HG03103 (cell line): ENCODE measurements at regions not wholly inside any gene's neighbourhood (a gene's known extent, or its start where the extent isn't known, plus 50 kb on each side); places are given as distances from the start of the nearest gene placed in this dataset.

Source experiments
- ATAC-seq: cut with Tn5 transposase; IDR thresholded peaks from one replicate; pipeline ENCODE4 v1.9.1; 2021; ENCODE audit warnings: low read depth; ENCODE audit not compliant: unreplicated experiment

DNA sequence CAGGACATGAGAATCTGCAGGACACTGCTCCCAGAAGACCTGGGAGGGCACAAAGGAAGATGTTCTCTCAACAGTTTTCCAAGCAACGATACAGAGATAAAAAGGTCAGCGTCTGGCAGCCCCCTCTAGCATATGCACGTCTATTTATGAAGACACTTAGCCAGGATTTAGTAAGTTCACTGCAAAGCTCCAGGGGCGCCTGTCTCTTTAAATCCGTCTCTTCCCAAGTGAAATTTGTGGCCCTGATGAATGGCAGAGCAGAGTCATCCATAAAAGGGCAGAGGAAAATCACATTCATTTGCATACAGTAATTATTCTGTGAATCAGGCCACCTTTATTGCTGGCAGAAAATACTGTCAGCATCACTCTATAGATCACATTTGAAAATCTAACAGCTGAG is 390.9 kb upstream of the SMIM21 start:
- ATAC-seq: no peak

DNA sequence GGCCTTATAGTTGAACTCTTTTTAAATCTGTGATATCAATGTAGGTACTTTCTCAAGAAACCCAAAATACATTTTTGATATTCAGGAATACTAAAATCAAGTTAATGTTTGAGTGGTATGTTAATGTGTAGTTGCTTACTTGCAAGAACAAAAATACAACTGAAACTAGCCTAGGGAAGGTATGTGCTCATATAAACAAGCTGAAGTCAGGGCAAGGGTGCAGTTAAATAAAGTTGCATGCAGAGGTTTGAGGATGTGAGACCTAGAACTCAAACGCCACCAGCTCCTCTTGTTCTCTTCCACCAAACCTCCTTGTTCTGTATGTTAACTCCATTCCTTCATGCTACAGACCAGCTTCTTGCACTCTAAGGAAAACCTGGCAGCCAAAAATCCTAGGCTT is 388.3 kb upstream of the SMIM21 start:
- no peak for ATAC-seq

DNA sequence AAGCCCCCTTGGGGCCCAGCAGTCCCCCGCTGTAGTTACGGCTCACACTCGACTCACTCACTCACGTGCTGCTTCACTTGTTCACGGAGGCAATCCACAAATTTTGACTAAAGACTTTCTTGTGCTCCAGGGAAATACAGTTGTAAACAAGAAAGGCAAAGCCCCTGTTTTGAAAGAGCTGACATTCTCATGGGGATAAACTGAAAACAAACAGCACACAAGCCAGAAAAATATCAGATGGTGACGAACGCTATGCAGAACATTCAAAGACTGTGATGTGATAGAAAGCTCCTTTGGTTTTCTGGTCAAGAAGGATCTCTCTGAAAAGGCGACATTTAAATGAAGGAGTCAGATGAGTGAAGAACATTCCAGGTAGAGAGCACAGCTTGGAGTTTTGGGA is 385.3 kb upstream of the SMIM21 start:
- no peak for ATAC-seq

DNA sequence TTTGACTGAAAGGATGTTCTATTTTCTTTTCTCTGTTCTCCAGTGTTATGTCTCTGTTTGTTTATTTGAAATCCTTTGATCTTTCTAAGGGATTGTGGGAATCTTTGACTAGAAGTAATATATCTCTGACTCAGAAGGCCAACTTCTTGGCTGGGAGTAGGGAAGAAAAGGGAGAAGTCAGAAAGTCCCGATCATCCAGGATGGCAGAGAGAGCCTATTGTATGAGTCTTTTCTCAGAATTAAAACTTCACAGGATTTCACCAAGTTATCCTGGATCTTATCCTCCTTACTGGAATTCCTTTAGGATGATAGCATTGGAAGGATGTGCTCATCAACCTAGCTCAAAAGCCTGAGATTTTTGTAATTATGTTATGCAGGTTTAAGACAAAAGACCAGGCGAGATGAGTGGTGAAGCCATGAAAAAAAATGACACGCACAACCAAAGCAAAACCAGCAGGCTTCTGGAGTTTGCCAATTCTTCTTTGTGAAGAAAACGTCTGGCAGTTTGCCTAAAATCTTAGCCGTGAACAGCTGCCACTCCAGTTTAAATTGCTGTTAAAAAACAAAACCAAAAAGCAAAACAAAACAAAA is 383.6 kb upstream of the SMIM21 start:
- no peak for ATAC-seq

DNA sequence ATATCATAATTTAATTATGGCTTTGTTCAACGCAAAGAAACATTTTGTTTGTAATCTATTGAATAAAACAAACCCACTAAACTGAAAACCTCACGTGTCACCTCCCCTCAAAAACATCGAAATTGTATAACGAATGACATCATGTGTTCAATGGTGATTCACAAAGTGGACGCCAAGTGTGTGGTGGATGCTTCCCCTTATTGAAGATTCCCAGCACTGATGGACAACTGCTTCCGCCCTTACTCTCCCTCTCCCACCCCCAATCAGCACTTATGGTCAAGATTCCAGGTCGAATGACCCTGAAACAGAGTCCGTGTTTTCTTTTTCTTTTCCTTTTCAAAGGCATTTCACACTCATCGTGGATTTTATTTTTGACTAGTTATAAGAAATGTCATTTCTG is 383.0 kb upstream of the SMIM21 start:
- no peak for ATAC-seq

DNA sequence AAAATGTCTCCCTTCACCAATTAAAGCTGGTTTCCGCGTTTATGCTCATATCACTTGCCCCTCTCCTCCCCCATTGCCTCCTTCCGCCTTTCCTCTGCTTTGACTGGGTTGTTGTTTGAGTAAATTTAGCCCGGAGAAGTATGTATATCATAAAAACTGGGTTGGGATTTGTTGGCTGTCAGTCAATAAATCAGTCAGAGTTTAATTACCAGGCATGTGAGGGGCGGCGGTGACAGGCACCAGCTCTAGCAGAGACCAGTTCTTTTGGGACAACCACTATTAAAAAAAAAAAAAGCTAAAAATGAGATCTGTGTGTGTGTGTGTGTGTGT is 382.4 kb upstream of the SMIM21 start:
- no peak for ATAC-seq

DNA sequence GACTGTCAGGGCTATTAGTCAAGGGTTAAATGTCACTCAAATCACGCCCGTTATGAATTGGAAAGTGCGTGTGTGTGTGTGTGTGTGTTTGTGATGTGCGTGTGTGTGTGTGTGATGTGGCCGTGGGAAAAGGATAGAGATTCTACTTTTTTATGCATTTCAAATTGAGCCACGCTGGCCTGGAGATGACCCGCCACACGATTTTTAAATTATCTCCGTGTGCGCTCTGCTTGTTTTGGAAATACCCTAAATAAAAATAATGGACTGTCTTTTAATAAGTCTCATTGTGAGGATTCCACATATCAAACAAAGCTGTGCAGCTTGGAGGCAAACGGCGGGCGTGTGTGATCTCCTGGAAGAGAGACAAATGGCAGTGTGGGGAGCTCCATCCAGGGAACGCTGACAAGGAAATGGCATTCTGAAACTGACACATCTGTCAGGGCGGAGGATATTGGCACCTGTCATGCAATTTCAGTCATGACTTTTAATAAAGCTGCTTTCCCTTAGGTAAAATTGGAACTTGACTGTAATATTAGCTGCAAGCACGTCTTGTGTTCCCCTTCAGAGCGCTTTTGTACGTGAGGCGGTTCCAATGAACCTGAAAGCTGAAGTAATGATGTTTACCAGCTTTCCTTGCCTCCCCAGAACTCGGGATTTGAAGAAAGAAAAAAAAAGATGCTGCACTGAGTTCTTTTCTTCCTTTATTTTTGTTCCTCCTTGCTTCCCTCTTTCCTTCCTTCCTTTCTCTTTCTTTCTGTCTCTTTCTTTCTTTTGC is 381.8 kb upstream of the SMIM21 start:
- no peak for ATAC-seq

DNA sequence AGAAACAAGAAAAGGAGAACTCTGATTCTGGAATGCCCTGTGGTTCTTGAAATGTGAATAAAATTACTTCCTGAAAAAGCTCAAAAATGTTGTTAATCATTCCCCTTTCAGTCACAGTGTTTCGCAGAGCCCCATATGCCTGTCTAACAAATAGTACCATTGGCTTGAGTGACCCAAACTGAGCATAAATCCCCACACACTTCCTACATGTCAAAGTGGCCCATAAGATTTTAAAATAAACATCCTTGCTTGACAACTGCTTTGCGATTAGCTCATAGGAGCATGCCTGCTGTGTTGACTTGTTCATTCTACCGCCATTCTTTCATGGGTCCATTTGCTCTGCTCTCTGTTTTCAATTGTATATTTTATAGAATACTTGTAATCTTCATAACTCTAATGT is 377.8 kb upstream of the SMIM21 start:
- no peak for ATAC-seq

DNA sequence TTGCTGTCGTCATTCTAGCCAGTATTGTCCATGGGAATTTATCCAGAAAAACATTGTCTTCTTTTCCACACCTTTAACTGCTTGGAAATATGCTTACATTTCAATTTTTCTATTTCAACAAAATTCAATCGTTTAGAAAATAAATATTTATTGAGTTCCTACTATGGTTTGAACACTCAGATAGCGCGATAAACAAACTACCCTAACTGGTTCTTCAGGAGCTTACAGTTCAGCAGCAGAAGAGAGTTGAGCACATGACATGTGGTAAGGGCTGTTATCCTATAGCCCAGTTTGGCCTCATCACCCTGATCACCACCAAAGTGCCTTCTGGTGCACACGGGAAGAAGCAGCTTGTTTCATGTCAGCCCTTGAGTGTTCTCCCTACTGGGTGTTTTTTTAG is 375.2 kb upstream of the SMIM21 start:
- no peak for ATAC-seq

DNA sequence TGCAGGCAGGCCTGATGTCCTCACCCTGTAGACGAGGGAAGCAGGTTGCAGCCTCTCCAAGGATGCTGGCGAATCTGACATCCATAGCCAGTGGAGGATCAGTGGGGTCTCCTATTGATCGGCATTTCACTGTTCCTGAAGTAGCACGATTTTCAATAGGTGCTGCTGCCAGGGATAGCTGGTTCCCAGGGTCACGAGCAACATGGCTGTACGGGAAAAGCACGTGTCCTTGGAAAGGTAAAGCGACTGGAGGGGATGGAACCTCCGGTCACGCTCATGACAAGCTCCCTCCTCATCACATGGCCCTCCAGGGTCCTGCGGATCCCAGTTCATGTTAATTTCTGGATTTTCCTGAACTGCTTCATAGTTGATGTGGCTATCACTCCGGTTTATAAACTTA is 373.7 kb upstream of the SMIM21 start:
- ATAC-seq: no peak

DNA sequence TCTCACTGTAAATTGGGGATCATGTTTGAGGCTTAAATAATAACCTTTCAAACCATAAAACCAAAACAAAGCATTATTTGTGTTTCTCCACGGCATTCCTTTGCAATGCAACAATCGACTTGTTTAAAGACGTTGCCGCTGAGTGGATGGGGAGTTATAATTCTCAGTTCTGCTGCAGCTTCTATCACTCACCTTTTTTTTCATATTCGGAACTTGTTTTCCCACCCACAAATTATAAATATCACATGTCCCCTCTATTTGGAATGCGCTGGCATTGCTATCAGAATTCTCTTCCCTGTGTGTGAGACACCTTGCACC is 372.8 kb upstream of the SMIM21 start:
- no peak for ATAC-seq

DNA sequence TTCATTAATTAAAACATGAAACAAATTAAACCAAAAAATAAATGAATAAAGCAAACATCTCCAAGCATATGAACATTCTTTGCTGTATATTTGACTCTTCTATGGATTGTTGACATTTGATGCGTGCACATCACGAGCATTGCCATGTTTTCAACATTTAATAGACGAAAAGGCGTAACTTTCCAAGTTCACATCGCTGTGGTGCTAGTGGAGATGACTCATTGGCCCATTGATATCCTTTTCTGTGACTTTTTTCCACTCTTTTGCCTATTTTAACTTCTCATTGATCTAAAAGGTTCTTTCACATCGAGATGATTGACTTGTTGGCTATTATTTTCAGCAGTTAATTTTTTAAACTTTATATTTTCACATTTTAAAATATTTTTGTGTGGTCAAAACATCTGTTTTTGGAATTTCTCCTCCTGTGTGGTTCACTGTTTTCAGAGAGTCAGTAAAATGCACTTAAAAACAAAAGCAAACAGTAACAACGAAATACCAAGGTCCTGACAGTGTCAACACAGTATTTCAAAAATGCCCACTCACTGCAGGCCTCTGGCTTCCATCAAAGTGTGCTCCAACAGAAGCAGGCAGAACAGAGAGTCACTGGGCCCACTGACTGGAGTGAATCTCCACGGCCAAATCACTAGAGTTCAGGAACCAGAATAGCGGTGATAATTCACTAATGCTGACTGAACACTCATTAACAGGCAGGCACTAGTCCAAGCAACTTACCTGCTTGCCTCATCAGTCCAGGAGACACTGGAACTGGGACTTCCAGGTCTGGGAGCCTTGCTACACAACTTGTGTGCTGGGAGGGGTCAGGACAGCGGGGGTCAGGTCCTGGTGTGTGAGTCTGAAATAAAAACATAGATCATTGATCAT is 372.2 kb upstream of the SMIM21 start:
- no peak for ATAC-seq

DNA sequence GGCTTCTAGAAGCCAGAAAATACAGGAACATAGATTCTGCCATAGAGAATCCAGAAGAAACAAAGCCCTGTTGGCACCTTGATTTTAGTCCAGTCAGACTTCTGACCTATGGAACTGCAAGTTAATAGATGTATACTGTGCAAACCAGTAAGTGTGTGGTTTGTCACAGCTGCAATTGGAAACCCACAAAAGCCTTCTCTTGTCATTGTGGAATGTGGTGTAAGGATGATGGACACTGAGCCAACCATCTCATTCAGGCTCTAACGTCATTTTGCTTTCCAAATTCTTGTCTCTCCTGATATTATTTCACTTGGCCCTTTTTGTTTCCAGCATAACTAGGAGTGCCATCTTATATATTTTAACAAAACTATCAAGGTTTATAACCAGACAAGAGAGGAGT is 369.5 kb upstream of the SMIM21 start:
- ATAC-seq: no peak

DNA sequence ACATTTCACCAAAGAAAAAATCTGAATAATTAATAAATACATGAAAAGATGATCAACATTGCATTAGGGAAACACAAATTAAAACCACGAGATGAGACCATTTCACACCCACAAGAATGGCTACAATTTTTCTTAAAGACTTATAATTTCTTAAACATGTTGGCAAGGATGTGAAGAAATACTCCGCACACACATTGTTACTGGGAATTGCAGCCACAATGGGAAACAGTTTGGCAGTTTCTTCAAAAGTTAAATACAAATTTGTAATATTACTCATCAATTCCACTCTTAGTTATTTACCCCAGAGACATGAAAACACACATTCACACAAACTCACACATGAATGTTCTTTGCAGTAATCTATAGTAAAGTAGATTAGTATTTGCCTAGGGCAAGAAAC is 363.3 kb upstream of the SMIM21 start:
- ATAC-seq: no peak

DNA sequence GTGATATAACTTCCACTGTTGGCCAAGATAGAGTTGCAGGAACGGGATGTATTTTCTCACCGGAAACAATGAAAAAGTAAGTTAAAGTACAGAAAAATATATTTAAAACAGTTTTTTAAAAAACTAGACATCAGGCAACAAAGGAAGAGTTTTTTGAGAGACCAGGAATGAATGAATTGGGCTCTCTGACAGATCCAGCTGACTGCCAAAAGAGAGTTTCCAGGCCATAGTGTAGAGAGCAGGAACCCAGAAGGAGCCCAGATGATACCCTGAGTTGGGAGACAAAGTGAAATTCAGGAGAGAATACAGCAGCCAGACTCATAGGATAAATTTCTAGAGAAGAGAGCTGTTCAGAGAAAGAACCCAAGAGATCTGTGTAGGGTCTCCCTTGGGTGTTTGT is 362.6 kb upstream of the SMIM21 start:
- ATAC-seq: no peak

DNA sequence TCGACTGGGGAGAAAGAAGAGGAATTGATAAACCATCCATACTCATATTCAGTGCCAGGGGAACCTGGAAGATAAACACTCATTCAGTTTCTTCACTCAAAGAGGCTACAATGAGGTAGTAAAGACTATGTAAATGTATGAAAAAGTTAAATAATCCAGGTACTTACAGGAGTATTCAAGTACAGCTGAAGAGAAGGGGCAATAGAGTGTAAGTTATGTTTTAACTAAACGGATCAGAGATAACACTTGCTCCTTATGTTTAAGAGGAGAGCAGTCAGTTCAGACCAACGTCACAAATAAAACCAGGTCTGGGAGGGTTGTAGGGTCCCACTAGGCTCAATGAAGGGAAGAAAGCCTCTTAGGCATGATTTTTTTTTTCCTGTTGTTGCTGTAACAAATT is 358.3 kb upstream of the SMIM21 start:
- no peak for ATAC-seq

DNA sequence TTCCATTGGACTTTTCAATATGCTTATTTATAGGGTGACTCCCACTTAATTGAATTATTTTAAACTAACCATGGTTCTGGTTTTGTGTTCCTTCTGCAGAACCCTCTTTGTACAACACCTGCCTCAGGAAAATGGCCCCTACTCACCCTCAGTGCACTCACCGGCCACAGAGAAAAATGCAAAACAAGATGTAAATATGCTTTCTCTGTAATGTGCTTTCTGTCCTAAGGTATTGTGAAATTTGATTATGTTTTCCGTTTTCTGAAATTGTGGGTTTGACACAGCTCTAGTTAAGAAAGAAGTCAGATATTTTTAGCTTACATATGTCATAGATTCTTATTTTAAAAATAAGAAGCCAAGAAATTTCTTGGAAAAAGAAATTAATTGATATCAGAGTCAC is 357.7 kb upstream of the SMIM21 start:
- ATAC-seq: no peak

DNA sequence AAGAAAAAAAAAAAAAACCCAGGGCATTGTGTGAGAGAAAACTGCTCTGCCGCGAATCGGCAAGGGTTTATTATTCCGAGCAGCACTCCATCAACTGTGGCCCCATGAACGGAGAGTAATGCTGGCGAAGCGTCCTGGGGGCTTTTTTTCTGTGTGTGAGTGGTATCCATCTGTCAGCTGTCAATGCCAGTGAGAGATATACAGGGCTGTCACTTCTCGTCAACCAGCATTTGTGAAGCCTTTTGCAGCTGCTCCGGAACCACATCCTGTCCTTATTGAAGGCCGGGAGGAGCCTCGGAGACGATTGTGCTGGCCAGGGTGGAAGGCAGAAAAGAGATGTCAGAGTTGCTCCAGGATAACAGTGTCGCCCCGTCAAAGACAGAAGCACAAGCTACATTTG is 356.9 kb upstream of the SMIM21 start:
- no peak for ATAC-seq

DNA sequence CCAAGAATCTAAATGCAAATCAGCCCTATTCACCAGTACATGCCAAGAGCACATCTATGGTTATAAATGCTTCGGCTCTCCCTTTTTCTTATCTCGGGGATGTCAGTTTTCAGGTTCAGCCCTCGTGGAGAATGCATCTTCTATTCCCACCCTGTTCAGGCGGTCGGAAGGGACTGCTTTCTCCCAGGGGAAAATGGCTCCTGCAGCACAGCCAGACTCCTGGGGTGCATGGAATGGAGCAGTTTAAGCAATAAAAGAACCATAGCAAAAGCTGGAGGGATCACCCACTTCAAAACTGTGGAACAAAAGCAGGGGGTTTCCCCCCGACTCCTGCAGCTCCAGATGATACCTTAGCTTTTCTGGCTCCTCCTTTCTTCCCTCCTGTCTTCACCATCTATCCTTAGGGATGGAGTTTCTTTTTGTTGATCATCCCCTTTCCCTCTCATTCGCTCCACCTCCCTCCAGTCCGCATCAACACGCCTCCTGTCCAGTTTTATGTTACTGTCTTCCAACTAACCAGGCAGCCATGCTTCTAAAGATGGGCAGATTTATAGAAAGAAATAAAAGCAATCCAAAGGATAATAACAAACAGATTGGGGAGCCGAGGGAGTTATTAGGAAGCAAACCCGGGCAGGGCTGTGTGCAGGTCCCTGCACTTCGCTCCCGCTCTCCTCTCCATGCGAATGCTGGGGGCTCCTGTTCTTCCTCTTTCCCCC is 356.2 kb upstream of the SMIM21 start:
- ATAC-seq: no peak

DNA sequence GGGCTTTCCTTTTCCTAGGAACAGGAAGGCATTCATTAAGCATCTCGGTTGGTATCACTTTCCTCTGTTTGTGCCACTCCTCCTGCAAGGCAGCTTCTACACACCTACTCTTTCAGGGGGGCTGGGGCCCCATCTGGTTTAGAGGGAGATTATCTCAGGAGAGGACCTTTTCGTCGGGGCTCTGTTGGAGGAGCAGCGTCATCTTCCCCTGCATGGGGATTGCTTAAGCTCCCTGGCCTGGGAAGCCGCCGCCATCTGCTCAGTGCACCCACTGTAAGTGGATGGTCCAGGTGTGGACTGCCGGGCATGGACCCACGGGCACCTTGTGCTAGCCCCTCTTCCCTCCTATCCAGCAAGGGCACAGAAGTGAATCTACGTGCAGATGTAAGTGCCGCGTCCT is 355.3 kb upstream of the SMIM21 start:
- no peak for ATAC-seq

DNA sequence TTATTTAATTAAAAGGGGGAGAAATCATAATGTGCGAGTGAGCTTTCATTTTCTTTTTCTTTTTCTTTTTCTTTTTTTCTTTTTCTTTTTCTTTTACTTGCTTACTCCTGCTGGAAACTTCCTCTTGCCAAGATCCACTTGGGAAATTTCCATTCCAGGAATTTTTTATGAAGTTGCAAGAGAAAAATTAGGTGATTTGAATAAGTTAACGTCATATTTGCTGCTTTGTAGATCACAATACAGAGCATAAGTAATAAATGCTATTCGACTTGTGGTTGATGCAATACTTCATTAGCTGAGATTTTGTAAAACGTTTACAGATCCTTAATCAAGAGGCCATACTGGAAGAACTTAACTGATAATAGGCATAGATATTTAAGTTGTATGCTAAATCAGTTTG is 354.7 kb upstream of the SMIM21 start:
- no peak for ATAC-seq
